ENCODE measurements at regions not wholly inside any gene's neighbourhood (a gene's known extent, or its start where the extent isn't known, plus 50 kb on each side); places are given as distances from the start of the nearest gene placed in this dataset.

DNA sequence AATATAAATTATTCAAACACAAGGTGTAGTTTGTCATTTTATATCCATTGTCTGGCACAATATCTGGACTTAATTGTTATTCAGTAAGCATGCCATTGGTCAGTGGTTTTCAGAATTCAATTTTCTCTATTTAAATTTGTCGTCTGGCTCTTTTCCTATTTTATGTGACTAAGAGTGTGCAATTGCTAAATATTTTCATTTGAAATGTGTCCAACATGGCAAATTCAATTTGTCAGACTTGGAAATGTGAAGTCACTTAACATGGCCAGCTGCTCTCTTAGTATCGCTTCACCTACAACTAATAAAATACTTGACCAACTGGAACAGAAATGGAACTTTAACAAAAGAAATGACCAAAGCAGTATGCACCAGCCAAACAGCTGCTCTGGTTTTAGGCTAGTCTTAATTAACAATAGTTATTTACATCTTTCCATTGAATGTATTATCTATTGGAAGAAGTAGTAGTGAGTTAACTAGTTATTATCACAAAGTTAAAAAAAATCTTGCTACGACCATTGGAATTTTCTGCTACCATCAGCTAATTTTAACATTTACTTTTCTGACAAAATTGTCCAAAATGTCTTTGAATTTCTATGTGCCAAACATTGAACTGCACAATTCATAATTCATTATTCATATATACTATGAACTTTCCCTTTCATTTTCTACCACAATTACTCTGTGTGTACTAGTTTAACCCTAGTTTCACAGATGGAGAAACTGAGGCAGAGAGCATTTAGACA is 720.7 kb upstream of the FAM174A start:
- DNase-seq (ENCODE audit: extremely low read depth, insufficient read length) = no peak
- H3K36me3 ChIP-seq (ENCODE audit: control insufficient read depth, insufficient read depth, low read length) = no peaks in the 10 kb centered on the region
- TF ChIP-seq, protein P1, sequence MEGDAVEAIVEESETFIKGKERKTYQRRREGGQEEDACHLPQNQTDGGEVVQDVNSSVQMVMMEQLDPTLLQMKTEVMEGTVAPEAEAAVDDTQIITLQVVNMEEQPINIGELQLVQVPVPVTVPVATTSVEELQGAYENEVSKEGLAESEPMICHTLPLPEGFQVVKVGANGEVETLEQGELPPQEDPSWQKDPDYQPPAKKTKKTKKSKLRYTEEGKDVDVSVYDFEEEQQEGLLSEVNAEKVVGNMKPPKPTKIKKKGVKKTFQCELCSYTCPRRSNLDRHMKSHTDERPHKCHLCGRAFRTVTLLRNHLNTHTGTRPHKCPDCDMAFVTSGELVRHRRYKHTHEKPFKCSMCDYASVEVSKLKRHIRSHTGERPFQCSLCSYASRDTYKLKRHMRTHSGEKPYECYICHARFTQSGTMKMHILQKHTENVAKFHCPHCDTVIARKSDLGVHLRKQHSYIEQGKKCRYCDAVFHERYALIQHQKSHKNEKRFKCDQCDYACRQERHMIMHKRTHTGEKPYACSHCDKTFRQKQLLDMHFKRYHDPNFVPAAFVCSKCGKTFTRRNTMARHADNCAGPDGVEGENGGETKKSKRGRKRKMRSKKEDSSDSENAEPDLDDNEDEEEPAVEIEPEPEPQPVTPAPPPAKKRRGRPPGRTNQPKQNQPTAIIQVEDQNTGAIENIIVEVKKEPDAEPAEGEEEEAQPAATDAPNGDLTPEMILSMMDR (IDR thresholded peaks at IDR 0.05; ENCODE audit: insufficient read depth, low read length, poor library complexity, severe bottlenecking) = no peak

DNA sequence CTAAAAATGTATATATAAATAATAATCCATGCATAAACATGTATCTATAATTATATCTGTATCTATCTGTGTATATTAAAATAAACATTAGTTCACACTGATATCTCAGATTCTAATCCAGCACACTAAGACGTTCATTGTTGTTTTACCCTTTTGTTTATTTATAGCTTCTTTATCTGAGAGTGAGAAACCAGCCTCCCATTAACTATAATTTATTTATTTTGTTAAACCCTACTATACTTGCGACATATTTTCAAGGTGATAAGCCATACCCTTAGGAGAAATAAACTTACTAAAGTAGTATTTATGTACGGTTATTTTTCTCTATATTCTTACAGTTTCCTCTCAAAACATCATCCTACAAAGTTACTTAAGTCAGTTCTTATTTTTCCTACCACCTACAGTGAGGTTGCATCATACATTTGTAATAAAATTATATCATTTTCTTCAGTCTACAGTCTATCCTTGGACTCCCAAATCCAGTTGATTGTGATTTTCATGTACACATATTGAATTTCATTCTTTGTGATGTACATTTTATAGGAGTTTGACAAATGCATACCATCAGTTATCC is 726.4 kb upstream of the FAM174A start:
- DNase-seq (ENCODE audit: extremely low read depth, insufficient read length) = no peak

More for the DNA sequence above, 720.7 kb upstream of the FAM174A start:
- Histone ChIP-seq H3K4me3 (replicated peaks; ENCODE audit: low read depth, low read length) (no peak overlapping the region), H3K27me3 (replicated peaks; ENCODE audit: control insufficient read depth, insufficient read depth, low read length) (no peaks in the 10 kb centered on the region)

DNA sequence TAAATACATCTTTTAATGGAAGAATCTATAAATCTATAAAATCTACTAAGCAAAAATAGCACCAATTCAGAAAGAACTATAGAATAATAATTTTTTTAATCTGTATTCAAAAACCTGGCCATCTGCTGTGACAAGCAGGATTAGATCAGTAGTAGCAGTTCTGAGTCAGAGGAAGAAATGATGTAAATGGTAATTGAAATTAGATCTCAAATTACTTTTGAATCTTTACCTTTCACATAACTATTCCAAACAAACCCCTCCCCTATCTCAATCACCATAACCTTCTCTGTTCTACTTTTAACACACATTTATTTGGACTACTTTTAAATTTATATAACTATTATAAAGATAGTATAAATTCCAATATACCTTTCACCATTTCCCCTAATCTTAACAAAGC is 727.8 kb upstream of the FAM174A start:
- no peak for DNase-seq (ENCODE audit: extremely low read depth, insufficient read length)
- Histone ChIP-seq H3K27me3 (replicated peaks; ENCODE audit: control insufficient read depth, insufficient read depth, low read length) (no peaks in the 10 kb centered on the region), H3K4me3 (replicated peaks; ENCODE audit: low read depth, low read length) (no peak overlapping the region), H3K36me3 (ENCODE audit: control insufficient read depth, insufficient read depth, low read length) (no peaks in the 10 kb centered on the region)
- TF ChIP-seq, protein P1 (IDR thresholded peaks at IDR 0.05; ENCODE audit: insufficient read depth, low read length, poor library complexity, severe bottlenecking) = no peak

More for the DNA sequence above, 726.4 kb upstream of the FAM174A start:
- Histone ChIP-seq H3K36me3 (ENCODE audit: control insufficient read depth, insufficient read depth, low read length) (no peaks in the 10 kb centered on the region), H3K4me3 (replicated peaks; ENCODE audit: low read depth, low read length) (no peak overlapping the region), H3K27me3 (replicated peaks; ENCODE audit: control insufficient read depth, insufficient read depth, low read length) (no peaks in the 10 kb centered on the region)
- TF ChIP-seq, protein P1 (IDR thresholded peaks at IDR 0.05; ENCODE audit: insufficient read depth, low read length, poor library complexity, severe bottlenecking) = no peak

DNA sequence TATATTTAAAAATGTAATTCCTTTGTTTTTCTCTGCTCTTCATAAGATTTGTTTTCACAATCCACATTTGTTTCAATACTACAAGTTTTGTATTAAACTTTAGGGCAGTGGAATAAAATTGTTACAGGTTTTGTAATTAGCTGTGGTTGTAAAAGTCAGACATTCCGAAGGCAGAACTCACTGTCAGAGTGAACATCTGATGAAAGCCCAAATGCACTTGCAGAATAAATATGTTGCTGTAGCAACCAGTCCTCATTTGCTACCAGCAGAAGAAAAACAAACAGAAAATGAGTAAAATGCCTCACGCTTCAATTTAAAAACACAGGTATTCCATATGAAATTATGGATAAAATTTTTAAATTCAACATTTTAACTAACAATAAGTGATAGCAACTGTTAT is 740.1 kb upstream of the FAM174A start:
- TF ChIP-seq, protein P1 (IDR thresholded peaks at IDR 0.05; ENCODE audit: insufficient read depth, low read length, poor library complexity, severe bottlenecking) = no peak
- no peaks in the 10 kb centered on the region for H3K27me3 ChIP-seq (replicated peaks; ENCODE audit: control insufficient read depth, insufficient read depth, low read length)
- H3K4me3 ChIP-seq (replicated peaks; ENCODE audit: low read depth, low read length) = no peak overlapping the region
- DNase-seq (ENCODE audit: extremely low read depth, insufficient read length) = no peak
- H3K36me3 ChIP-seq (ENCODE audit: control insufficient read depth, insufficient read depth, low read length) = no peaks in the 10 kb centered on the region

DNA sequence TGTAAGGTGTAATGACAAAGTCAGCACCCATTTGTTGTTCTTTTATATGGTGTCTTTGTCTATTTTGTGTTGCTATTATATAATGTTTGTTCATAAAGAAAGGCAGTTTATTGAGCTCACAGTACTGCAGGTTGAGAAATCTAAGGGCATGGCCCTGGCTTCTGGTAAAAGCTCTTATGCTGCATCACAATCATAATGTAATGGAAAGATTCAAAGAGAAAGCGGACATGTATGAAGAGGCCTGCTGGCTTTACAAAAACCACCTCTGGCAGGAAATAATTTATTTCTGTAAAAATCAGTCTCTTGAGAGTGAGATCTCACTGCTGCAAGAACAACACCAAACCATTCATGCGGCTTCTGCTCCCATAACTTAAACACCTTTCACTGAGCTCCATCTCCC is 746.7 kb upstream of the FAM174A start:
- DNase-seq (ENCODE audit: extremely low read depth, insufficient read length) = no peak

More for the DNA sequence above, 746.7 kb upstream of the FAM174A start:
- Histone ChIP-seq H3K4me3 (replicated peaks; ENCODE audit: low read depth, low read length) (no peak overlapping the region), H3K27me3 (replicated peaks; ENCODE audit: control insufficient read depth, insufficient read depth, low read length) (no peaks in the 10 kb centered on the region), H3K36me3 (ENCODE audit: control insufficient read depth, insufficient read depth, low read length) (no peaks in the 10 kb centered on the region)
- TF ChIP-seq, protein P1 (IDR thresholded peaks at IDR 0.05; ENCODE audit: insufficient read depth, low read length, poor library complexity, severe bottlenecking) = no peak

Measured in GM06990 (cell line).